ENCODE measurements at regions not wholly inside any gene's neighbourhood (a gene's known extent, or its start where the extent isn't known, plus 50 kb on each side); places are given as distances from the start of the nearest gene placed in this dataset.
"Not testable (repeated sequence)": the region's sequence is repeated elsewhere in the genome, so short reads cannot be mapped to it uniquely, and the experiment has no call there.

DNA sequence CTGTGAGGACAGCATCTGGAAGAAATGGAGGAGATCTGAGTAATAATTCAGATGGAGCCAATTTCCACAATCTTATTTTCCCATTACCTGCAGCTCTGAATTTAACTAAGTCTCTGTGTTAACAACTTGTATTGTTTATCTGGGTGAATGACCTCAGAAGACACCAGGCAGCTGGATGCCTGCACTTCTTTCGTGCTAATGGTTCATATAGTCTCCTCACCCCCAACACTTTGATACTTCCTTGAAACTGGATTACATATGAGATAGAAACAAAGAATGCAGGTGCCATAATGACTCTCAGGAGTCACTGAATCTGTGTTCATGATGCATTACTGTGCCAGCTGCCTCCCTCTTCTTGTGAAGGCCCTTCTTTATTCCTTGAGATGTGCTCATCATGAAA, 125.6 kb upstream of the VPREB1 start:
- RAD21 ChIA-PET (ENCODE audit: low non-redundant PET in 1 of 2, low total read pairs in 2 of 2, uncharacterized antibody in 2 of 2, unreplicated experiment in 2 of 2) = no interaction called here
- H3K27ac ChIP-seq (ENCODE audit: low read depth, low read length) = no peak overlapping the region
- H3K9me3 ChIP-seq (ENCODE audit: control insufficient read depth in 1 of 2, insufficient read depth in 1 of 2, low read depth in 1 of 2, low read length in 2 of 2) = no peaks in the 10 kb centered on the region
- H3K27me3 ChIP-seq (ENCODE audit: insufficient read depth, low read length) = 0 out of 2 replicates have a peak, but pooled peaks cover 4% of the 10 kb centered on the region
- H3K4me3 ChIP-seq (replicated peaks in 1 of 2; ENCODE audit: low read depth in 1 of 2, low read length in 2 of 2) = no peak overlapping the region
- CTCF ChIA-PET = interaction anchor here (0.8 to 3.2 kb wide), 2 partner anchors 8 to 9 kb away, joined by 3 to 22 read pairs; no protein-coding TSS in a partner anchor
- H3K9ac ChIP-seq (ENCODE audit: low read length) = no peak overlapping the region
- H3K9me2 ChIP-seq (ENCODE audit: insufficient read depth) = no peaks in the 10 kb centered on the region
- DNase-seq (ENCODE audit: low read depth, low spot score) (no peak), ATAC-seq (no peak)
- TF ChIP-seq EZH2 (IDR thresholded peaks at IDR 0.05) = no peak
- no peak for TF ChIP-seq SIN3A (IDR thresholded peaks at IDR 0.05; ENCODE audit: low read depth)
- TF ChIP-seq SRF (IDR thresholded peaks at IDR 0.05; ENCODE audit: low read depth) = no peak
- TF ChIP-seq, protein P1, sequence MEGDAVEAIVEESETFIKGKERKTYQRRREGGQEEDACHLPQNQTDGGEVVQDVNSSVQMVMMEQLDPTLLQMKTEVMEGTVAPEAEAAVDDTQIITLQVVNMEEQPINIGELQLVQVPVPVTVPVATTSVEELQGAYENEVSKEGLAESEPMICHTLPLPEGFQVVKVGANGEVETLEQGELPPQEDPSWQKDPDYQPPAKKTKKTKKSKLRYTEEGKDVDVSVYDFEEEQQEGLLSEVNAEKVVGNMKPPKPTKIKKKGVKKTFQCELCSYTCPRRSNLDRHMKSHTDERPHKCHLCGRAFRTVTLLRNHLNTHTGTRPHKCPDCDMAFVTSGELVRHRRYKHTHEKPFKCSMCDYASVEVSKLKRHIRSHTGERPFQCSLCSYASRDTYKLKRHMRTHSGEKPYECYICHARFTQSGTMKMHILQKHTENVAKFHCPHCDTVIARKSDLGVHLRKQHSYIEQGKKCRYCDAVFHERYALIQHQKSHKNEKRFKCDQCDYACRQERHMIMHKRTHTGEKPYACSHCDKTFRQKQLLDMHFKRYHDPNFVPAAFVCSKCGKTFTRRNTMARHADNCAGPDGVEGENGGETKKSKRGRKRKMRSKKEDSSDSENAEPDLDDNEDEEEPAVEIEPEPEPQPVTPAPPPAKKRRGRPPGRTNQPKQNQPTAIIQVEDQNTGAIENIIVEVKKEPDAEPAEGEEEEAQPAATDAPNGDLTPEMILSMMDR (IDR thresholded peaks at IDR 0.05 in 2 of 3, conservative IDR thresholded peaks at IDR 0.05 in 1 of 3; ENCODE audit: borderline replicate concordance in 1 of 3, insufficient read depth in 1 of 3, low read depth in 2 of 3, low read length in 2 of 3) = no peak
- no peak for TF ChIP-seq EZH2phosphoT487 (IDR thresholded peaks at IDR 0.05; ENCODE audit: borderline replicate concordance)
- no peak for TF ChIP-seq YY1 (IDR thresholded peaks at IDR 0.05; ENCODE audit: extremely low read depth, insufficient replicate concordance, low read depth, low read length)
- TF ChIP-seq CBX3 (IDR thresholded peaks at IDR 0.05; ENCODE audit: low read depth) = no peak
- no peak for TF ChIP-seq ZFX (IDR thresholded peaks at IDR 0.05)
- TF ChIP-seq ZNF274 (IDR thresholded peaks at IDR 0.05; ENCODE audit: low read depth, low read length) = no peak
- no peaks in the 10 kb centered on the region for H3K36me3 ChIP-seq (ENCODE audit: control insufficient read depth in 1 of 2, insufficient read depth in 2 of 2, low read length in 2 of 2)
- POLR2A ChIA-PET = no interaction called here
- H2AFZ ChIP-seq (ENCODE audit: low read depth, low read length, poor library complexity, severe bottlenecking) = no peak overlapping the region
- intact Hi-C loops (cut with micrococcal nuclease) = no loop called here
- no peaks in the 10 kb centered on the region for H3K79me2 ChIP-seq (ENCODE audit: insufficient read depth, low read length)
- no TSS peak for BruUV-seq (replicated peaks)
- H4K20me1 ChIP-seq (ENCODE audit: insufficient read depth) = no peaks in the 10 kb centered on the region
- no peak overlapping the region for H3K4me2 ChIP-seq (ENCODE audit: low read length)
- no peaks in the 10 kb centered on the region for H3K4me1 ChIP-seq (ENCODE audit: control insufficient read depth in 1 of 2, insufficient read depth in 2 of 2, low read length in 2 of 2)

GRCh38 chr22:22117864-22118544, 126.6 kb upstream of the VPREB1 start:
- ATAC-seq; intact Hi-C loops (cut with micrococcal nuclease); H3K4me3 ChIP-seq (replicated peaks in 1 of 2; ENCODE audit: low read depth in 1 of 2, low read length in 2 of 2); DNase-seq (ENCODE audit: low read depth, low spot score); RAD21 ChIA-PET (ENCODE audit: low non-redundant PET in 1 of 2, low total read pairs in 2 of 2, uncharacterized antibody in 2 of 2, unreplicated experiment in 2 of 2); H4K20me1 ChIP-seq (ENCODE audit: insufficient read depth); H3K4me1 ChIP-seq (ENCODE audit: control insufficient read depth in 1 of 2, insufficient read depth in 2 of 2, low read length in 2 of 2); H3K9ac ChIP-seq (ENCODE audit: low read length); POLR2A ChIA-PET; BruUV-seq (replicated peaks); H3K9me2 ChIP-seq (ENCODE audit: insufficient read depth); H3K27ac ChIP-seq (ENCODE audit: low read depth, low read length); H3K9me3 ChIP-seq (ENCODE audit: control insufficient read depth in 1 of 2, insufficient read depth in 1 of 2, low read depth in 1 of 2, low read length in 2 of 2); H3K27me3 ChIP-seq (ENCODE audit: insufficient read depth, low read length); H3K79me2 ChIP-seq (ENCODE audit: insufficient read depth, low read length); H3K4me2 ChIP-seq (ENCODE audit: low read length); H2AFZ ChIP-seq (ENCODE audit: low read depth, low read length, poor library complexity, severe bottlenecking); H3K36me3 ChIP-seq (ENCODE audit: control insufficient read depth in 1 of 2, insufficient read depth in 2 of 2, low read length in 2 of 2): not testable (repeated sequence)
- CTCF ChIA-PET = interaction anchor here (3.2 kb wide), 1 partner anchor 7 kb away, joined by 22 read pairs; no protein-coding TSS in a partner anchor

DNA sequence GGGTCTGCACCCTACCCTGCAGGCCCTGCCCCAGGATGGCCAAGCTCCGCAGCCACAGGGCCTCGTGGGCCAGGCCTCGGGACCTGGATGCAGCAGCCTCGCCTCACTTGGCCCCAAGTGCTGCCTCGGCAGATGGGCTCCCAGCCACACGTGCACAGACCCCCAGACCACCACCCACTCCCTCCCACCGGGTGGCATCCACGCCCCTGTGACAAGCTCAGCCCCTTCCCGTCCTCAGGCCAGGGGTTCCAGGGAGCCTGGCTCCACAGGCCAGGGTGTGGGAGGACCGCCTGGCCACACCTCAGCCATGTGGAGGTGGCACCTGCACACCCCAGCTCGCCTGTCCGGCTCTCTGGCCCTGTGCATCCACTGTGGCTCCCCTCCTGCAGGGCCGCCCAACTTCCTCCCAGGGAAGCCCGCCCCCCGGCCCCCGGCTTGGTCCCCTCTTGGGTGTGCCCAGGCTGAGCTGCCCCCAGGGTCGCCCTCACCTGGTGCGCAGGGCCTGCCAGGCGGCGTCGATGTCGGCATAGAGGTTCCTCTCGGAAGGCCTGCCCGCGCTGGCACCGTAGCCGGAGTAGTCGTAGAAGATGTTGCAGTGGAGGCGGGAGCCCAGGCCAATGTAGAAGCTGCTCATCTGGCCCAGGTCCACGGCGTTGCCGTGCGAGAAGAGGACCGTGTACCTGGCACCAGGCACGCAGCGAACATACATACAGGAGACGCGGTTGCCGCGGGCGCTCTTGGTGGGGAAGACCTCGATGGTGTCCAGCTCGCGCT, 127.4 kb upstream of the VPREB1 start:
- POLR2A ChIA-PET; H3K9me3 ChIP-seq (ENCODE audit: control insufficient read depth in 1 of 2, insufficient read depth in 1 of 2, low read depth in 1 of 2, low read length in 2 of 2); H3K4me1 ChIP-seq (ENCODE audit: control insufficient read depth in 1 of 2, insufficient read depth in 2 of 2, low read length in 2 of 2); intact Hi-C loops (cut with micrococcal nuclease); BruUV-seq (replicated peaks); RAD21 ChIA-PET (ENCODE audit: low non-redundant PET in 1 of 2, low total read pairs in 2 of 2, uncharacterized antibody in 2 of 2, unreplicated experiment in 2 of 2); H3K27ac ChIP-seq (ENCODE audit: low read depth, low read length); H3K9ac ChIP-seq (ENCODE audit: low read length); H3K36me3 ChIP-seq (ENCODE audit: control insufficient read depth in 1 of 2, insufficient read depth in 2 of 2, low read length in 2 of 2); H3K9me2 ChIP-seq (ENCODE audit: insufficient read depth); H3K27me3 ChIP-seq (ENCODE audit: insufficient read depth, low read length); H2AFZ ChIP-seq (ENCODE audit: low read depth, low read length, poor library complexity, severe bottlenecking); H3K79me2 ChIP-seq (ENCODE audit: insufficient read depth, low read length); H4K20me1 ChIP-seq (ENCODE audit: insufficient read depth); H3K4me2 ChIP-seq (ENCODE audit: low read length); CTCF ChIA-PET; DNase-seq (ENCODE audit: low read depth, low spot score); ATAC-seq; H3K4me3 ChIP-seq (replicated peaks in 1 of 2; ENCODE audit: low read depth in 1 of 2, low read length in 2 of 2): not testable (repeated sequence)
